Activated naive CD8-positive, alpha-beta T cell treated with anti-CD3 and anti-CD28 coated beads, Interleukin-2, amount 50 U/mL, for 24 hours (primary cell): ENCODE measurements at regions not wholly inside any gene's neighbourhood (a gene's known extent, or its start where the extent isn't known, plus 50 kb on each side); places are given as distances from the start of the nearest gene placed in this dataset.

ENCODE experiments used
- ATAC-seq: fragments of 150-1000 bp; cut with Tn5 transposase; one replicate; pipeline ENCODE4 v1.10.0; 2021
- DNase-seq: peaks from one replicate; pipeline ENCODE4 v3.0.0; 2021
- H3K27ac Mint-ChIP-seq: one replicate; pipeline ENCODE4 v1.8.0; 2021; ENCODE audit warnings: mild to moderate bottlenecking, mixed read lengths
- H3K27me3 Mint-ChIP-seq: one replicate; pipeline ENCODE4 v1.8.0; 2021; ENCODE audit warnings: mixed read lengths
- H3K36me3 Mint-ChIP-seq: one replicate; pipeline ENCODE4 v1.8.0; 2021; ENCODE audit warnings: low read depth, mixed read lengths
- H3K4me1 Mint-ChIP-seq: one replicate; pipeline ENCODE4 v1.8.0; 2021; ENCODE audit warnings: mixed read lengths
- H3K4me3 Mint-ChIP-seq: one replicate; pipeline ENCODE4 v1.8.0; 2021; ENCODE audit warnings: mild to moderate bottlenecking, moderate library complexity, mixed read lengths
- H3K9me3 Mint-ChIP-seq: one replicate; pipeline ENCODE4 v1.8.0; 2021; ENCODE audit warnings: mixed read lengths

- Mint-ChIP-seq H3K9me3 (peaks cover 14% of the 10 kb centered on the region), H3K27me3 (peaks cover 7% of the 10 kb centered on the region), H3K4me1 (no peaks in the 10 kb centered on the region), H3K27ac (no peak overlapping the region), H3K36me3 (no peaks in the 10 kb centered on the region), H3K4me3 (no peak overlapping the region)
- DNase-seq (no peak), ATAC-seq (no peak)
Observed at GRCh38 chr11:108994887-108995286, 330.0 kb downstream of the DDX10 start.

- Mint-ChIP-seq H3K36me3 (no peaks in the 10 kb centered on the region), H3K4me1 (no peaks in the 10 kb centered on the region)
- no peak for DNase-seq
Observed at GRCh38 chr11:108997826-108998225, 333.0 kb downstream of the DDX10 start.

DNA sequence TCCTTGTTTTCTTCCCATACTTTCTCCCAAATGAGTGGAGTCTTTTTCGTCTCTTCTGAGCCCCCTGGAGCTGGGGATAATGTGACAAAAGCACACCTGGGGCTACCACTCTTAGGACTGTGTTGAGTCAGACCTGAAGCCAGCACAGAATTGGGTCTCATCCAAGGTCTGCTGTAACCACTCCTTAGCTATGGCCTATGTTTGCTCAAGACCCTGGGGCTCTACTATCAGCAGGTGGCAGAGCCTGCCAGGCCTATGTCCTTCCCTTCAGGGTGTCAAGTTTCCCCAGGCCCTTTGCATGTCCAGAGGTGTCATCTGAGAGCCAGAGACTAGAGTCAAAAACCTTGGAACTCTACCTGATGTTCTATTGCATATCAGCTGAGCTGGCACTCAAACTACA is 335.7 kb downstream of the DDX10 start:
- no peak for DNase-seq
- no peak for ATAC-seq
- Mint-ChIP-seq H3K4me1 (no peaks in the 10 kb centered on the region), H3K36me3 (no peaks in the 10 kb centered on the region), H3K4me3 (no peak overlapping the region), H3K27me3 (peaks cover 4% of the 10 kb centered on the region), H3K9me3 (peaks cover 14% of the 10 kb centered on the region), H3K27ac (no peak overlapping the region)

More at GRCh38 chr11:108997826-108998225, 333.0 kb downstream of the DDX10 start:
- Mint-ChIP-seq H3K9me3 (peaks cover 14% of the 10 kb centered on the region), H3K27ac (no peak overlapping the region), H3K27me3 (peaks cover 7% of the 10 kb centered on the region), H3K4me3 (no peak overlapping the region)
- no peak for ATAC-seq

GRCh38 chr11:109001585-109001984 is 336.7 kb downstream of the DDX10 start:
- Mint-ChIP-seq H3K9me3 (peaks cover 12% of the 10 kb centered on the region), H3K36me3 (no peaks in the 10 kb centered on the region), H3K4me3 (no peak overlapping the region), H3K4me1 (no peaks in the 10 kb centered on the region), H3K27me3 (peaks cover 3% of the 10 kb centered on the region), H3K27ac (no peak overlapping the region)
- no peak for ATAC-seq
- no peak for DNase-seq

GRCh38 chr11:109012991-109013390 is 348.1 kb downstream of the DDX10 start:
- H3K27ac Mint-ChIP-seq = no peak overlapping the region
- H3K4me1 Mint-ChIP-seq = no peaks in the 10 kb centered on the region
- no peak overlapping the region for H3K4me3 Mint-ChIP-seq
- H3K9me3 Mint-ChIP-seq = no peaks in the 10 kb centered on the region
- no peaks in the 10 kb centered on the region for H3K27me3 Mint-ChIP-seq
- H3K36me3 Mint-ChIP-seq = no peaks in the 10 kb centered on the region
- no peak for ATAC-seq
- no peak for DNase-seq

DNA sequence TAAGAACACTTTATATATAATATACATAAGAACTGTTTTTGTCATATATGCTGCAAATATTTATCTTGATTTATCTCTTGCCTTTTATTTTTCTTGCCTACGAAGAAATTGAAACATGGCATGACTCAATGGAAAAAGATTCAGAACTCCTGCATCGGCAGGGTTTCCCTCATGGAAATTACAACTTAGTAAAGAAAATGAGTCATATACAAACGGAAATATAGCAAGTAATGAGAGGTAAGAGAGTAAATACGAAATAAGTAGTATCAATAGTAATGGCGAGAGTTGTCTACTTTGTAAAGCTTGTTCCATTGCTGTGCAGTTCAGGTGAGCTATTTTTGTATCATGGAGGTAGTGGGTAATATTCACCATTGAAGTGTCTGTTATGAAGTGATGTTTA is 350.4 kb downstream of the DDX10 start:
- no peak for DNase-seq

GRCh38 chr11:109016724-109017123 is 351.9 kb downstream of the DDX10 start:
- DNase-seq = no peak
- Mint-ChIP-seq H3K9me3 (no peaks in the 10 kb centered on the region), H3K36me3 (no peaks in the 10 kb centered on the region), H3K4me3 (no peak overlapping the region), H3K4me1 (no peaks in the 10 kb centered on the region), H3K27ac (no peak overlapping the region), H3K27me3 (peaks cover 3% of the 10 kb centered on the region)
- ATAC-seq = no peak

More for the DNA sequence above, 350.4 kb downstream of the DDX10 start:
- Mint-ChIP-seq H3K4me3 (no peak overlapping the region), H3K36me3 (no peaks in the 10 kb centered on the region), H3K4me1 (no peaks in the 10 kb centered on the region), H3K27me3 (peaks cover 3% of the 10 kb centered on the region), H3K27ac (no peak overlapping the region), H3K9me3 (no peaks in the 10 kb centered on the region)
- ATAC-seq = no peak

DNA sequence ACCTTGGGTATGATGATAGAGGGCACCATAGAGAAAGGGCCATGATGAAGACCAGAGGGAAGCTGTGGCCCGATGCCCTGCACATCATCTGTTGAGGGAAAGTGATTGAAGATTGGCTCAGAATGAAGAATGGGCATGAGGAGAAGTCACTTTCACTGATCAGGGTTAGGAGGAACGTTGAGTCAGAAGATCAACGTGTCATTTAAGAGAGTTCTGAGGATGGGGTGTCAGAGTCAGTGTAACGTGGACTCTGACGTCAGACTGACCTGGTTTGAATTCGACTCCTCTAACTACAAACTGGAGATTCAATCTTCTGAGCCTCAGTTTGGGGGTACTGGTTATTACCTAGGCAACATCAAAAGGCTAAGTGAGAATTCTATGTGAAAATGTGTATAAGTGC is 352.6 kb downstream of the DDX10 start:
- Mint-ChIP-seq H3K36me3 (no peaks in the 10 kb centered on the region), H3K4me1 (no peaks in the 10 kb centered on the region), H3K9me3 (no peaks in the 10 kb centered on the region), H3K27ac (no peak overlapping the region), H3K27me3 (peaks cover 3% of the 10 kb centered on the region), H3K4me3 (no peak overlapping the region)
- no peak for DNase-seq
- no peak for ATAC-seq

DNA sequence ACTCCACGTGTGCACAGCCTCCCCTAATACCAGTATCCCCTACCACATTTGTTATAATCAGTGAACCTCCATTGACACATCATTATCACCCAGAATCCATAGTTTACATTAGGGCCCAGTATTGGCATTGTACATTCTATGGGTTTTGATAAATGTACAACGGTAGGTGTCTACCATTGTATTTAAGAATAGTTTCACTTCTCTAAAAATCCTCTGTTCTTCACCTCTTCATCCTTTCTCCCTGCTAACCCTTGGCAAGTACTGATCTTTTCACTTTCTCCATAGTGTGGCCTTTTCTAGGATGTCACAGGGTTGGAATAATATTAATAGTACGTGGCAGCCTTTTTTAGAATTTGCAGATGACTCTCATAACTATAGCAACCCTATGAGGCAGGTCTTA is 353.8 kb downstream of the DDX10 start:
- H3K27me3 Mint-ChIP-seq = peaks cover 3% of the 10 kb centered on the region
- no peaks in the 10 kb centered on the region for H3K9me3 Mint-ChIP-seq
- H3K4me1 Mint-ChIP-seq = no peaks in the 10 kb centered on the region
- no peak overlapping the region for H3K27ac Mint-ChIP-seq
- DNase-seq (no peak), ATAC-seq (no peak)
- H3K4me3 Mint-ChIP-seq = no peak overlapping the region
- no peaks in the 10 kb centered on the region for H3K36me3 Mint-ChIP-seq

GRCh38 chr11:109019342-109019936 is 354.6 kb downstream of the DDX10 start:
- no peak overlapping the region for H3K4me3 Mint-ChIP-seq
- DNase-seq (no peak), ATAC-seq (no peak)
- H3K4me1 Mint-ChIP-seq = no peaks in the 10 kb centered on the region
- H3K27ac Mint-ChIP-seq = no peak overlapping the region
- no peaks in the 10 kb centered on the region for H3K36me3 Mint-ChIP-seq
- H3K27me3 Mint-ChIP-seq = peaks cover 3% of the 10 kb centered on the region
- H3K9me3 Mint-ChIP-seq = no peaks in the 10 kb centered on the region

DNA sequence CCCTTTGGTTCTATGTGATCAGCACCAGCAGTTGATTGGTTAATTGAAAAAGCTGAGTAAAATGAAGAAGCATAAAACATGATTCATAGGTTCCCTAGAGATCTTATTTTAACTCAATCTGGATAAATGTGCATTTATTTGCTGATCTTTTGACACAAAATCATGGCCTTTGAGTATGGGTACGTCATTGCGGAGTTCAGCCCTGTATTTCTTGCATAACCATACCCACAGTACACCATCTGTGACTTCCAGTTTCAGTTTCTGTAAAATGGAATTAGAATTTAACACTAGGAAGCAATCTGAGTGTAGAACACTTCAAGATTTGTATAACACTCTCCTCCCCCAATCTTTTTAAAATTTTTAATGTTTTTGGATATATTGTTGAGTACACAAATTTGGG is 358.2 kb downstream of the DDX10 start:
- ATAC-seq = no peak

GRCh38 chr11:109026891-109027489 is 362.1 kb downstream of the DDX10 start:
- DNase-seq (no peak), ATAC-seq (no peak)
- no peaks in the 10 kb centered on the region for H3K27me3 Mint-ChIP-seq
- no peaks in the 10 kb centered on the region for H3K36me3 Mint-ChIP-seq
- H3K4me1 Mint-ChIP-seq = no peaks in the 10 kb centered on the region
- no peak overlapping the region for H3K4me3 Mint-ChIP-seq
- H3K9me3 Mint-ChIP-seq = no peaks in the 10 kb centered on the region
- no peak overlapping the region for H3K27ac Mint-ChIP-seq

More for the DNA sequence above, 358.2 kb downstream of the DDX10 start:
- no peaks in the 10 kb centered on the region for H3K9me3 Mint-ChIP-seq
- H3K36me3 Mint-ChIP-seq = no peaks in the 10 kb centered on the region
- no peak overlapping the region for H3K27ac Mint-ChIP-seq
- DNase-seq = no peak
- H3K4me1 Mint-ChIP-seq = no peaks in the 10 kb centered on the region
- H3K27me3 Mint-ChIP-seq = peaks cover 3% of the 10 kb centered on the region
- H3K4me3 Mint-ChIP-seq = no peak overlapping the region

GRCh38 chr11:109027851-109028250 is 363.0 kb downstream of the DDX10 start:
- ATAC-seq (no peak), DNase-seq (no peak)
- no peak overlapping the region for H3K27ac Mint-ChIP-seq
- H3K4me3 Mint-ChIP-seq = no peak overlapping the region
- H3K4me1 Mint-ChIP-seq = no peaks in the 10 kb centered on the region
- no peaks in the 10 kb centered on the region for H3K36me3 Mint-ChIP-seq
- H3K27me3 Mint-ChIP-seq = no peaks in the 10 kb centered on the region
- no peaks in the 10 kb centered on the region for H3K9me3 Mint-ChIP-seq

- Mint-ChIP-seq H3K4me1 (peaks cover 3% of the 10 kb centered on the region), H3K9me3 (no peaks in the 10 kb centered on the region), H3K4me3 (no peak overlapping the region), H3K36me3 (no peaks in the 10 kb centered on the region), H3K27ac (no peak overlapping the region), H3K27me3 (no peaks in the 10 kb centered on the region)
- ATAC-seq = no peak
- DNase-seq = no peak
Observed at GRCh38 chr11:109029927-109030326, 365.1 kb downstream of the DDX10 start.

DNA sequence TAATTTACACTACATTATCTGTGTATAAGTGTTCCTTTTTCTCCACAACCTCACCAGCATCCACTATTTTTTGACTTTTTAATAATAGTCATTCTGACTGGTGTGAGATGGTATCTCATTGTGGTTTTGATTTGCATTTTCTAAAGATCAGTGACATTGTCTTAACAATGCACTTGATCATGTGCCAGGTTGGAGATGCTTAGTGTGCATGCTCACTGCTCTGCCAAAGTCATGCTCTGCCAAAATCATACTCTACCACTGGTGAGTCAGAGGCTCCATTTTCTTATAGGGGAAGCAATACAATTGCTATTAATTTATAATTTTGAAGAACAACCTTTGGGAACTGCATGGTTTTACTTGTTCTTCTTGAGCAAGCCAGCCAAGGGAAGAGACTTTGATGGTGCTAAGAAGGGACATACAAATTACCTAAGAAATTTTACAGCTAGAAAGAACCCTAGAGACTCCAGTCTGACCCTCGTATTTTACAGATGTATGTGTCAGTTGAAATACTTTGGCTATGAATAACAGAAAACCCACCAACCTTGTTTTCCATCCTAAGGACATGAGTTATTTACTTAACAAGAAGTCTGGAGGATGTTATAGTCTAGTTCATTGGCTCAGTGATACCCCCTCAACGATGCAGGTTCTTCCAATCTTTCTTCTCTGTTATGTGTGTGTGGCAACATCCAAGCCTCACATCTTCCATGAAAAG is 368.9 kb downstream of the DDX10 start:
- H3K27me3 Mint-ChIP-seq = peaks cover 2% of the 10 kb centered on the region
- H3K9me3 Mint-ChIP-seq = no peaks in the 10 kb centered on the region
- no peak overlapping the region for H3K4me3 Mint-ChIP-seq
- peaks cover 3% of the 10 kb centered on the region for H3K4me1 Mint-ChIP-seq
- no peak for DNase-seq
- H3K36me3 Mint-ChIP-seq = no peaks in the 10 kb centered on the region
- ATAC-seq = peak; percentile 49
- no peak overlapping the region for H3K27ac Mint-ChIP-seq
